Smooth muscle cell (in vitro differentiated cells): ENCODE measurements at regions not wholly inside any gene's neighbourhood (a gene's known extent, or its start where the extent isn't known, plus 50 kb on each side); places are given as distances from the start of the nearest gene placed in this dataset.

Experiments used
- DNase-seq: peaks from one replicate; lab custom pipeline; 2025; ENCODE audit not compliant: unreplicated experiment; lab: John Stamatoyannopoulos, UW
- H2AFZ ChIP-seq: fragments of 200-600 bp; sonication (generic); 2 replicates; pipeline ENCODE4 v1.6.0; 2016; ENCODE audit warnings: antibody characterized with exemption, low read depth, mild to moderate bottlenecking
- H3F3A ChIP-seq: fragments of 200-600 bp; sonication (generic); 2 replicates; pipeline ENCODE4 v1.6.0; 2017; ENCODE audit warnings: antibody characterized with exemption, low read depth
- H3K27ac ChIP-seq: fragments of 200-600 bp; sonication (generic); 2 replicates; pipeline ENCODE4 v1.5.1; 2016; ENCODE audit warnings: low read depth, mild to moderate bottlenecking
- H3K27me3 ChIP-seq: fragments of 200-600 bp; sonication (generic); 2 replicates; pipeline ENCODE4 v1.6.1; 2016; ENCODE audit warnings: low read depth, mild to moderate bottlenecking
- H3K36me3 ChIP-seq: fragments of 200-600 bp; sonication (generic); 2 replicates; pipeline ENCODE4 v1.5.1; 2016; ENCODE audit warnings: low read depth
- H3K4me1 ChIP-seq: fragments of 200-600 bp; sonication (generic); 2 replicates; pipeline ENCODE4 v1.5.1; 2016; ENCODE audit warnings: low read depth
- H3K4me2 ChIP-seq: fragments of 200-600 bp; sonication (generic); 2 replicates; pipeline ENCODE4 v1.6.0; 2016; ENCODE audit warnings: mild to moderate bottlenecking
- H3K4me3 ChIP-seq: fragments of 200-600 bp; sonication (generic); 2 replicates; pipeline ENCODE4 v1.5.1; 2016; ENCODE audit warnings: mild to moderate bottlenecking
- H3K79me2 ChIP-seq: fragments of 200-600 bp; sonication (generic); 2 replicates; pipeline ENCODE4 v1.6.0; 2016; ENCODE audit warnings: low read depth, mild to moderate bottlenecking
- H3K9ac ChIP-seq: fragments of 200-600 bp; sonication (generic); 2 replicates; pipeline ENCODE4 v1.6.0; 2016; ENCODE audit warnings: low read depth
- H3K9me3 ChIP-seq: fragments of 200-600 bp; sonication (generic); replicated peaks from 2 replicates; pipeline ENCODE4 v1.5.1; 2016; ENCODE audit warnings: low read depth
- H4K20me1 ChIP-seq: fragments of 200-600 bp; sonication (generic); 2 replicates; pipeline ENCODE4 v1.6.0; 2016; ENCODE audit warnings: low read depth
- WGBS: methylation state at CpG from one replicate; pipeline ENCODE4 v1.1.7; 2016; ENCODE audit warnings: low lambda C conversion rate; 5-methylcytosine and 5-hydroxymethylcytosine counted together
- TF ChIP-seq, protein P1 (sequence below): fragments of 200-600 bp; sonication (generic); IDR thresholded peaks from 2 replicates; pipeline ENCODE4 v1.5.1; 2017; ENCODE audit warnings: borderline replicate concordance, mild to moderate bottlenecking, antibody characterized with exemption; ENCODE audit not compliant: insufficient read depth, poor library complexity, severe bottlenecking

GRCh38 chr11:113574171-113574570 lies 99.0 kb upstream of the DRD2 start:
- Histone ChIP-seq H4K20me1 (no peaks in the 10 kb centered on the region), H3K9me3 (no peaks in the 10 kb centered on the region), H2AFZ (no peak overlapping the region), H3K9ac (no peak overlapping the region), H3F3A (no peaks in the 10 kb centered on the region), H3K27me3 (no peaks in the 10 kb centered on the region), H3K4me1 (peaks cover 35% of the 10 kb centered on the region), H3K4me2 (no peak overlapping the region), H3K4me3 (no peak overlapping the region), H3K36me3 (no peaks in the 10 kb centered on the region), H3K79me2 (no peaks in the 10 kb centered on the region), H3K27ac (no peak overlapping the region)
- WGBS = 83% methylated on average over 4 of the region's 4 CpGs
- TF ChIP-seq, protein P1, sequence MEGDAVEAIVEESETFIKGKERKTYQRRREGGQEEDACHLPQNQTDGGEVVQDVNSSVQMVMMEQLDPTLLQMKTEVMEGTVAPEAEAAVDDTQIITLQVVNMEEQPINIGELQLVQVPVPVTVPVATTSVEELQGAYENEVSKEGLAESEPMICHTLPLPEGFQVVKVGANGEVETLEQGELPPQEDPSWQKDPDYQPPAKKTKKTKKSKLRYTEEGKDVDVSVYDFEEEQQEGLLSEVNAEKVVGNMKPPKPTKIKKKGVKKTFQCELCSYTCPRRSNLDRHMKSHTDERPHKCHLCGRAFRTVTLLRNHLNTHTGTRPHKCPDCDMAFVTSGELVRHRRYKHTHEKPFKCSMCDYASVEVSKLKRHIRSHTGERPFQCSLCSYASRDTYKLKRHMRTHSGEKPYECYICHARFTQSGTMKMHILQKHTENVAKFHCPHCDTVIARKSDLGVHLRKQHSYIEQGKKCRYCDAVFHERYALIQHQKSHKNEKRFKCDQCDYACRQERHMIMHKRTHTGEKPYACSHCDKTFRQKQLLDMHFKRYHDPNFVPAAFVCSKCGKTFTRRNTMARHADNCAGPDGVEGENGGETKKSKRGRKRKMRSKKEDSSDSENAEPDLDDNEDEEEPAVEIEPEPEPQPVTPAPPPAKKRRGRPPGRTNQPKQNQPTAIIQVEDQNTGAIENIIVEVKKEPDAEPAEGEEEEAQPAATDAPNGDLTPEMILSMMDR = no peak
- DNase-seq = no peak

DNA sequence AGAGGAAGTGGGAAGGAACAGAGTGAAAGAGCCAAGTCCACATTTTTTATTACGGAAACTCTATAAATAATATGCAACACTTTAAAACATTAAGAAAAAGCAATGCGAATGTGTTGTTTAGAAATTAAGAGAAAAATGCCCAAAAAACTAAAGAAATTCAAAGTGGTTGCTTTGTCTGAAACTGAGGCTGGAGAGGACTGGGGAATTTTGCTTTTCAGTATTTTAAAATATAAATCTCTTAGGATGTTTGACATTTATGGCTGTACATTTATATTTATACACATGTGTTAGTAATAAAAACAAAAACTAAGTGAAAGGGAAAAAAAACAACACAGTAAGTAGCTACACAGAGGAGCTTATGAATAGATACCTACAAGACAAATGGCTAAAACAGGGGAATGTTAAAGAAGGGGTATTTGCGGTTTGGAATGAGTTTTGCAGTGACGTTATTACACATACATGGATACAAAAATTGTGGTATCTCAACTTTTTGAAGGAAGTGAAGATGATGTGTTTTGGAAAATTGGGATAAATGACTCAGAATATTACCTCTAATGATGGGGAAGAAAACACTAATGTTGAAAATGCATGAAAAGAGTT lies 97.0 kb upstream of the DRD2 start:
- H3F3A ChIP-seq = no peaks in the 10 kb centered on the region
- no peaks in the 10 kb centered on the region for H3K79me2 ChIP-seq
- H2AFZ ChIP-seq = no peak overlapping the region
- no peak overlapping the region for H3K27ac ChIP-seq
- peaks cover 30% of the 10 kb centered on the region for H3K4me1 ChIP-seq
- WGBS = 97% methylated on average over 4 of the region's 4 CpGs
- no peaks in the 10 kb centered on the region for H4K20me1 ChIP-seq
- H3K27me3 ChIP-seq = no peaks in the 10 kb centered on the region
- no peaks in the 10 kb centered on the region for H3K9me3 ChIP-seq
- no peak overlapping the region for H3K9ac ChIP-seq
- H3K4me2 ChIP-seq = no peak overlapping the region
- no peaks in the 10 kb centered on the region for H3K36me3 ChIP-seq
- no peak overlapping the region for H3K4me3 ChIP-seq
- TF ChIP-seq, protein P1 = no peak
- DNase-seq = no peak

DNA sequence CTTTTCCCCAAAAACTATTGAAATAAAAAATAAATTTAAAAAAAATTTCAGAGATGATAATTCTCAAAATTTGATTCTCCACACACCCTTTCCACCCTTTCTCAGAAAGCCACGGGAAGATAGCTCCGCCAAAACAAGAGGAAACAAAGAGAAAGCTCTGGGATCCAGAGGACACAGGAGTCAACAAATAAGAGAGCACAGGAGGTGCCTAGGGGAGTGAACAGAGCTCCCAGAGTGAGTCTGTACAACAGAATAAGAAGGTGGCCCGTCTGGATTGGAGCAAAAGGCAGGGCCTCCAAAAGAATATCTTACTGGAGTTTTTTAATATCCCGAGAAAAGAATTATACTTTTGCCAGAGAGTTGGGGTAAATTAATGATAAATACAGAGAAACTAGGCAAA lies 96.3 kb upstream of the DRD2 start:
- DNase-seq = no peak
- Histone ChIP-seq H3K27ac (no peak overlapping the region), H3K4me3 (no peak overlapping the region), H3K9ac (no peak overlapping the region), H3F3A (no peaks in the 10 kb centered on the region), H4K20me1 (no peaks in the 10 kb centered on the region), H3K79me2 (no peaks in the 10 kb centered on the region), H3K36me3 (no peaks in the 10 kb centered on the region), H3K9me3 (no peaks in the 10 kb centered on the region), H2AFZ (no peak overlapping the region), H3K4me2 (no peak overlapping the region), H3K27me3 (no peaks in the 10 kb centered on the region), H3K4me1 (peaks cover 30% of the 10 kb centered on the region)
- 82% methylated on average over 4 of the region's 4 CpGs for WGBS
- TF ChIP-seq, protein P1 = no peak

GRCh38 chr11:113570906-113571305 lies 95.7 kb upstream of the DRD2 start:
- H3K9ac ChIP-seq = no peak overlapping the region
- H3K4me2 ChIP-seq = no peak overlapping the region
- TF ChIP-seq, protein P1 = no peak

More at GRCh38 chr11:113570906-113571305, 95.7 kb upstream of the DRD2 start:
- Histone ChIP-seq H3K27ac (no peak overlapping the region), H3K79me2 (no peaks in the 10 kb centered on the region), H3K27me3 (no peaks in the 10 kb centered on the region), H3F3A (no peaks in the 10 kb centered on the region), H2AFZ (no peak overlapping the region), H4K20me1 (no peaks in the 10 kb centered on the region), H3K36me3 (no peaks in the 10 kb centered on the region), H3K9me3 (no peaks in the 10 kb centered on the region), H3K4me1 (peaks cover 30% of the 10 kb centered on the region), H3K4me3 (no peak overlapping the region)
- no peak for DNase-seq
